ENCODE measurements at regions not wholly inside any gene's neighbourhood (a gene's known extent, or its start where the extent isn't known, plus 50 kb on each side); places are given as distances from the start of the nearest gene placed in this dataset.

- DNase-seq (ENCODE audit: low read depth, low spot score) = peak; percentile 70
Measured at GRCh38 chr10:90674928-90675327, 182.9 kb downstream of the HTR7 start.

- DNase-seq (ENCODE audit: low read depth, low spot score) = peak; percentile 28
Measured at GRCh38 chr10:90675621-90676020, 182.2 kb downstream of the HTR7 start.
